ENCODE measurements at regions not wholly inside any gene's neighbourhood (a gene's known extent, or its start where the extent isn't known, plus 50 kb on each side); places are given as distances from the start of the nearest gene placed in this dataset.

DNA sequence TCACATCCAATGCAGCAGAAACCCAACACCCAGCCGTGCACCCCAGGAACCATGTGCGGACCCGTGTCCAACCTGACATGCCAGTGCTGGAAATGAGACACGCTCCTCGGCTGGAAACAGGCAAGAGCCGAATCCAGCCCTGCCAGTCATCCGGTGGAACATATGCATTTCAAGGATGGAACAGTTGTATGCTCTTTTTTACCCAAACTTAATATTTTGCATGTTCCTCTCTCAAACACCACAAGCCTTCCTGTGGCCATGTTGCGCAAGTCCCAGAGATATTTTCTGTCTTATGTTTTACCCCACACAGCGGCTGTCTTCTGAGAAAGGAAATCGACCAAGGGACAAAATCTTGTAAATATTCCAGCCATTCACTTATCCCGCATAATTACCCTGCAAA, 196.9 kb downstream of the BCL11B start:
- Histone ChIP-seq H3K4me2 (ENCODE audit: insufficient read depth, low read length) (no peak overlapping the region), H3K79me2 (ENCODE audit: control insufficient read depth, insufficient read depth, low read length) (no peaks in the 10 kb centered on the region), H3K9me1 (replicated peaks; ENCODE audit: control insufficient read depth, extremely low read depth, insufficient read depth, low read length) (no peaks in the 10 kb centered on the region), H3K27ac (ENCODE audit: insufficient read depth, low read depth, low read length) (no peak overlapping the region), H2AFZ (ENCODE audit: low read depth, low read length) (no peak overlapping the region), H3K36me3 (ENCODE audit: control insufficient read depth in 2 of 2, extremely low read depth in 1 of 2, insufficient read depth in 2 of 2, low read length in 2 of 2) (no peaks in the 10 kb centered on the region), H3K4me3 (replicated peaks in 1 of 3; ENCODE audit: insufficient read depth in 1 of 3, low read depth in 1 of 3, low read length in 3 of 3) (no peak overlapping the region), H3K9ac (replicated peaks; ENCODE audit: extremely low read depth, insufficient read depth, low read length) (no peak overlapping the region), H3K27me3 (ENCODE audit: control insufficient read depth in 2 of 2, insufficient read depth in 2 of 2, low read length in 2 of 2) (no peaks in the 10 kb centered on the region), H4K20me1 (replicated peaks; ENCODE audit: control insufficient read depth, extremely low read depth, insufficient read depth, low read length) (no peaks in the 10 kb centered on the region), H3K4me1 (ENCODE audit: control insufficient read depth, extremely low read depth, insufficient read depth, low read length) (no peaks in the 10 kb centered on the region), H3K9me3 (replicated peaks; ENCODE audit: control insufficient read depth, insufficient read depth, low read length) (peaks cover 15% of the 10 kb centered on the region)
- ChIA-PET POLR2A (no interaction called here), CTCF (no interaction called here)
- DNase-seq (ENCODE audit: low read depth, low spot score) (no peak), FAIRE-seq (no peak)
- intact Hi-C loops (cut with micrococcal nuclease) = no loop called here
- TF ChIP-seq JUN (IDR thresholded peaks at IDR 0.05; ENCODE audit: borderline replicate concordance, insufficient read depth, insufficient read length, low read depth) = no peak
- no peak for TF ChIP-seq POLR2AphosphoS5 (IDR thresholded peaks at IDR 0.05; ENCODE audit: insufficient read depth, low read depth, low read length)
- no peak for TF ChIP-seq POLR2A (IDR thresholded peaks at IDR 0.05; ENCODE audit: low read depth, low read length)
- TF ChIP-seq, protein P1, sequence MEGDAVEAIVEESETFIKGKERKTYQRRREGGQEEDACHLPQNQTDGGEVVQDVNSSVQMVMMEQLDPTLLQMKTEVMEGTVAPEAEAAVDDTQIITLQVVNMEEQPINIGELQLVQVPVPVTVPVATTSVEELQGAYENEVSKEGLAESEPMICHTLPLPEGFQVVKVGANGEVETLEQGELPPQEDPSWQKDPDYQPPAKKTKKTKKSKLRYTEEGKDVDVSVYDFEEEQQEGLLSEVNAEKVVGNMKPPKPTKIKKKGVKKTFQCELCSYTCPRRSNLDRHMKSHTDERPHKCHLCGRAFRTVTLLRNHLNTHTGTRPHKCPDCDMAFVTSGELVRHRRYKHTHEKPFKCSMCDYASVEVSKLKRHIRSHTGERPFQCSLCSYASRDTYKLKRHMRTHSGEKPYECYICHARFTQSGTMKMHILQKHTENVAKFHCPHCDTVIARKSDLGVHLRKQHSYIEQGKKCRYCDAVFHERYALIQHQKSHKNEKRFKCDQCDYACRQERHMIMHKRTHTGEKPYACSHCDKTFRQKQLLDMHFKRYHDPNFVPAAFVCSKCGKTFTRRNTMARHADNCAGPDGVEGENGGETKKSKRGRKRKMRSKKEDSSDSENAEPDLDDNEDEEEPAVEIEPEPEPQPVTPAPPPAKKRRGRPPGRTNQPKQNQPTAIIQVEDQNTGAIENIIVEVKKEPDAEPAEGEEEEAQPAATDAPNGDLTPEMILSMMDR (IDR thresholded peaks at IDR 0.05; ENCODE audit: extremely low read depth in 1 of 2, insufficient read depth in 1 of 2, low read depth in 1 of 2, low read length in 2 of 2) = no peak
- no peak for TF ChIP-seq GATA2 (IDR thresholded peaks at IDR 0.05; ENCODE audit: insufficient read depth, insufficient read length, low read depth, low read length)
- no peak for TF ChIP-seq EZH2 (IDR thresholded peaks at IDR 0.05; ENCODE audit: borderline replicate concordance, low read depth, low read length, severe bottlenecking)
- TF ChIP-seq MYC (IDR thresholded peaks at IDR 0.05; ENCODE audit: low read depth, low read length) = no peak
- TF ChIP-seq, protein P2, sequence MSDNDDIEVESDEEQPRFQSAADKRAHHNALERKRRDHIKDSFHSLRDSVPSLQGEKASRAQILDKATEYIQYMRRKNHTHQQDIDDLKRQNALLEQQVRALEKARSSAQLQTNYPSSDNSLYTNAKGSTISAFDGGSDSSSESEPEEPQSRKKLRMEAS (IDR thresholded peaks at IDR 0.05; ENCODE audit: insufficient read depth, insufficient read length) = no peak
- TF ChIP-seq FOS (IDR thresholded peaks at IDR 0.05; ENCODE audit: borderline replicate concordance, insufficient read depth, low read length) = no peak
- no TSS peak for BruUV-seq (replicated peaks)
- dilution Hi-C loops (cut with MboI; ENCODE audit: extremely low pct_ligation_motif_present, low sequenced_read_pairs) = no loop called here
